ENCODE measurements at regions not wholly inside any gene's neighbourhood (a gene's known extent, or its start where the extent isn't known, plus 50 kb on each side); places are given as distances from the start of the nearest gene placed in this dataset.

DNA sequence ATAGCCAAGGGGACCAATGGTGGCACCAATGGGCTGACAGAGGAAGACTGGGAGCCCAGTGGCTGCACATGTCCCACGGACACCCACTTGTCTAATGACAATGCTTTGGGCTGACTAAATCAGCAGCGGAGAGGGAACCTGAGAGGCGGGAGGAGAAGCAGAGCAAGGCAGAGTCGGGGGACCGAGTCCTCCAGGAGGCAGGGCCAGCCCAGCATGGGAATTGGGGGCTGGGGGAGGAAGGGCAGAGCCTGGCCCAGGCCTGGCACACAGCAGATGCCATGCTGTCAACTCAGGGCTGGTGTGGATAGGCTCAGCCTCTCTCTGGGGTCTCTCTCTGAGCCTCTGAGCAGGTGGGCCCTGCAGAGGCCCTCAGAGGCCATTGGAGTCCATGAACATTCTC lies 78.4 kb upstream of the KLF13 start:
- TF ChIP-seq CTCF (conservative IDR thresholded peaks at IDR 0.05; ENCODE audit: low read length) = no peak
- TF ChIP-seq EZH2phosphoT487 (IDR thresholded peaks at IDR 0.05; ENCODE audit: borderline replicate concordance, low read depth, low read length) = no peak

Data from OCI-LY7 (cell line).